Effector memory CD4-positive, alpha-beta T cell (primary cell): ENCODE measurements at regions not wholly inside any gene's neighbourhood (a gene's known extent, or its start where the extent isn't known, plus 50 kb on each side); places are given as distances from the start of the nearest gene placed in this dataset.

Experiments
- DNase-seq, 3 donors: peaks; one replicate each; pipeline ENCODE4 v3.0.0-alpha.2; 2020
- H3K27ac ChIP-seq: 2 replicates; pipeline ENCODE4 v1.7.0; 2013; ENCODE audit warnings: mild to moderate bottlenecking, low read length, moderate library complexity; ENCODE audit not compliant: insufficient read depth, poor library complexity, severe bottlenecking
- H3K27me3 ChIP-seq: replicated peaks from 2 replicates; pipeline ENCODE4 v1.7.0; 2013; ENCODE audit warnings: mild to moderate bottlenecking, low read length; ENCODE audit not compliant: insufficient read depth, control insufficient read depth, poor library complexity, severe bottlenecking
- H3K36me3 ChIP-seq: 2 replicates; pipeline ENCODE4 v1.7.0; 2013; ENCODE audit warnings: mild to moderate bottlenecking, low read length, moderate library complexity; ENCODE audit not compliant: control insufficient read depth, insufficient read depth
- H3K4me1 ChIP-seq: 2 replicates; pipeline ENCODE4 v1.7.0; 2013; ENCODE audit warnings: low read length, mild to moderate bottlenecking; ENCODE audit not compliant: control insufficient read depth, insufficient read depth, poor library complexity, severe bottlenecking
- H3K4me3 ChIP-seq: 2 replicates; pipeline ENCODE4 v1.7.0; 2013; ENCODE audit warnings: low read length, low read depth, mild to moderate bottlenecking; ENCODE audit not compliant: insufficient read depth, poor library complexity, severe bottlenecking
- H3K9me3 ChIP-seq: 2 replicates; pipeline ENCODE4 v1.7.0; 2013; ENCODE audit warnings: mild to moderate bottlenecking, low read length, moderate library complexity; ENCODE audit not compliant: control insufficient read depth

- no peak for DNase-seq
- Histone ChIP-seq H3K27ac (no peak overlapping the region), H3K4me1 (no peaks in the 10 kb centered on the region), H3K9me3 (no peaks in the 10 kb centered on the region), H3K27me3 (no peaks in the 10 kb centered on the region), H3K4me3 (no peak overlapping the region), H3K36me3 (no peaks in the 10 kb centered on the region)
Observed at GRCh38 chr5:101948615-101949014, 347.5 kb downstream of the SLCO4C1 start.

DNA sequence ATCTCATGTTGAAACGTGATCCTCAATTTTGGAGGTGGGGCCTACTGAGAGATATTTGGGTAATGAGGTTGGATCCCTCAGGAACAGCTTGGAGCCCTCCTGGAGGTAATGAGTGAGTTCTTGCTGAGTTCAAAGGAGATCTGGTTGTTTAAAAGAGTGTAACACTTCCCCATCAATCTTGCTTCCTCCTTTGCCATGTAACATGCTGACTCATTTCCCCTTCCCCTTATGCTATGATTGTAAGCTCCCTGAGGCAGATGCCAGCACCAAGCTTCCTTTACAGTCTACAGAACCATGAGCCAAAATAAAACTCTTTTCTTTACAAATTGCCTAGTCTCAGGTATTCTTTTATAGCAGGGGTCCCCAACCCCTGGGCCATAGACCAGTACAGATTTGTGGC is 352.3 kb downstream of the SLCO4C1 start:
- Histone ChIP-seq H3K4me1 (no peaks in the 10 kb centered on the region), H3K4me3 (no peak overlapping the region), H3K36me3 (no peaks in the 10 kb centered on the region), H3K27ac (no peak overlapping the region), H3K27me3 (no peaks in the 10 kb centered on the region), H3K9me3 (no peaks in the 10 kb centered on the region)
- DNase-seq: no peak

DNA sequence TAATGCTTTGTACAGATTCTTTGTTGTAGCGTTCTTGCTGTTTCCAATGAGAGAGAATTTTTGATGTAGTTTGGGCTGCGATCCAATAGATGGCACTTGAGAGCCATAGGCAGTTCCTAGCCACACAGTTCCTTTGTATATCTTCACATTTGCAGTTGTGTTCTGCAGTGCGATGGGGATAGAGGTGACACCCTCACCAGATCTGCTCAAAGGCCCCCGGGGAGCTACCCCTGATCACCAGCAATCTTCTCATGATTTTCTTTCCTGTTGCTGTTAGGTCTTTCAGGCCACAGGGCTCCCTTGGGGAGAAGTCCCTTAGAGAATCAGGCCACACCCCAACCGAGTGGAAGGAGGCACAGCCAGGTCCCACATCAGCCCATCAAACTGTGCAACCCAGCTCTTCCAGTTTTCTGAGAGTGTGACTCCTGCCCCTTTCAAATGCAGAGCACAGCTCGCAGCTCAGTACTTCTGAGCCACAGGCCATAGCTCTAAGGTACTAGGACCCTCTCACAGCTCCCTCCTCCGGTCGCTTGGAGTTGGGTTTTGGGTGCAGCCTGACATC is 353.7 kb downstream of the SLCO4C1 start:
- Histone ChIP-seq H3K27me3 (no peaks in the 10 kb centered on the region), H3K9me3 (no peaks in the 10 kb centered on the region), H3K27ac (no peak overlapping the region), H3K4me1 (no peaks in the 10 kb centered on the region), H3K4me3 (no peak overlapping the region), H3K36me3 (no peaks in the 10 kb centered on the region)
- no peak for DNase-seq

- no peaks in the 10 kb centered on the region for H3K36me3 ChIP-seq
- H3K27ac ChIP-seq: no peak overlapping the region
- no peaks in the 10 kb centered on the region for H3K4me1 ChIP-seq
- H3K27me3 ChIP-seq: no peaks in the 10 kb centered on the region
- DNase-seq: no peak
- H3K9me3 ChIP-seq: no peaks in the 10 kb centered on the region
- no peak overlapping the region for H3K4me3 ChIP-seq
Observed at GRCh38 chr5:101937041-101937440, 359.0 kb downstream of the SLCO4C1 start.

DNA sequence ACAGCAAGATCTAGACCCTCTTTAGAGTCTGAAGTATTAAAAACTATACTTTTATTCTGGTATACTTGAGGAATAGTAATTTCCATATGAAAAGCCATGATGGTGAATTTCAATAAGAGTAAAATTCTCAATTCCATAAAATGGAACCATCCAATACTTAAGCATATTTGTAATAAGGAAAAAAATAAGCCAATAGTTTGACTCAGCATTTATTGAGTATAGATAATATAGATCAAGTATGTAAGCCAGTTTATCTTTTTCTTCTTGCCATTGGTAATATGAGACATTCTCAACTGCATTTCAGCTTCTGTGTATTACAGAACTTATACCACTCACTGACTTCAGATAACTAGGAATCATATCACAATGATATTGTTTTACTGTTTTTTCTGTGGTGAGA is 361.0 kb downstream of the SLCO4C1 start:
- Histone ChIP-seq H3K27ac (no peak overlapping the region), H3K4me3 (no peak overlapping the region), H3K27me3 (no peaks in the 10 kb centered on the region), H3K4me1 (no peaks in the 10 kb centered on the region), H3K36me3 (no peaks in the 10 kb centered on the region), H3K9me3 (no peaks in the 10 kb centered on the region)
- DNase-seq: no peak

DNA sequence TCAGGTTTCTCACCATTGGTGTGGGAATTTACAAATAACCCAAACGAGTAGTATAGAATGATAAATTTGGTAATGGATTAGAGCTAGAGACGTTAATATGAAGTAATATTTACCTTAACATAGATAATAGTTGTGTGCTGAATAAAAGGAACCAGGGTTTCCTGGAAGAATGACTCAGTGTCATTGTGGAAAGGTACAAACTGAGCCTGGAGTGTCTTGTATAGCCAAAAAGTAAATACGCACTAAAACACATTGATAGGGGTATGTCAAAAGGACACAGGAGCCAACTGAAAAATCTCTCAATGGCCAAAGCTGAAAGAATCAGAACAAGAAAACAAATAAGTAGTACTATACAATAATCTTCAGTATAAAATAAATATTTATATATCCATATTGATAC is 363.5 kb downstream of the SLCO4C1 start:
- no peak for DNase-seq
- H3K4me3 ChIP-seq: no peak overlapping the region
- H3K27ac ChIP-seq: no peak overlapping the region
- H3K27me3 ChIP-seq: no peaks in the 10 kb centered on the region
- no peaks in the 10 kb centered on the region for H3K36me3 ChIP-seq
- H3K4me1 ChIP-seq: no peaks in the 10 kb centered on the region
- no peaks in the 10 kb centered on the region for H3K9me3 ChIP-seq

DNA sequence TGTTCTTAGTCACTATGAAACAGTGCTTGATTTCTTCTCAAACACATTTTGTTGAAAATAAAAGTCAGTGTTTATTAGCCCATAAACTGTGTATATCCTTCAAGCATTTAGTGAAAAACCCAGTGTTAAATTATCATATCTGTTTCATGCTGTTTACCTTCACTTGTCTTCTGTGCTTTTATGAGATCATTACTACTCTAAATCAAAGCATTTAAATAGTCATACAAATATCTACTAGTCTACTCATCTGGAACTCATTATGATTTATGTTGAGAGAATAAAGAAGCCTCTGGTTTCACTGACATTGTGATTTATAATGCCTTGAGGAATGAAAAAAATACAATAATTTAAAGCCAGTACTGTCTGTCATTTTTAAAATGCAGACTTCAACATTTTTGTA is 366.5 kb downstream of the SLCO4C1 start:
- Histone ChIP-seq H3K4me3 (no peak overlapping the region), H3K27ac (no peak overlapping the region), H3K4me1 (no peaks in the 10 kb centered on the region), H3K27me3 (no peaks in the 10 kb centered on the region), H3K9me3 (no peaks in the 10 kb centered on the region), H3K36me3 (no peaks in the 10 kb centered on the region)
- no peak for DNase-seq

- Histone ChIP-seq H3K27me3 (no peaks in the 10 kb centered on the region), H3K4me3 (no peak overlapping the region), H3K9me3 (no peaks in the 10 kb centered on the region), H3K4me1 (no peaks in the 10 kb centered on the region), H3K36me3 (no peaks in the 10 kb centered on the region), H3K27ac (no peak overlapping the region)
- DNase-seq: no peak
Observed at GRCh38 chr5:101917166-101917565, 378.9 kb downstream of the SLCO4C1 start.

GRCh38 chr5:101915554-101915953 is 380.5 kb downstream of the SLCO4C1 start:
- H3K4me3 ChIP-seq: no peak overlapping the region
- DNase-seq: no peak
- no peaks in the 10 kb centered on the region for H3K4me1 ChIP-seq
- no peaks in the 10 kb centered on the region for H3K27me3 ChIP-seq
- H3K27ac ChIP-seq: no peak overlapping the region
- H3K9me3 ChIP-seq: no peaks in the 10 kb centered on the region
- no peaks in the 10 kb centered on the region for H3K36me3 ChIP-seq

GRCh38 chr5:101904736-101905135 is 391.3 kb downstream of the SLCO4C1 start:
- Histone ChIP-seq H3K4me1 (no peaks in the 10 kb centered on the region), H3K4me3 (no peak overlapping the region), H3K27me3 (no peaks in the 10 kb centered on the region), H3K27ac (no peak overlapping the region), H3K36me3 (no peaks in the 10 kb centered on the region), H3K9me3 (no peaks in the 10 kb centered on the region)
- DNase-seq: no peak

DNA sequence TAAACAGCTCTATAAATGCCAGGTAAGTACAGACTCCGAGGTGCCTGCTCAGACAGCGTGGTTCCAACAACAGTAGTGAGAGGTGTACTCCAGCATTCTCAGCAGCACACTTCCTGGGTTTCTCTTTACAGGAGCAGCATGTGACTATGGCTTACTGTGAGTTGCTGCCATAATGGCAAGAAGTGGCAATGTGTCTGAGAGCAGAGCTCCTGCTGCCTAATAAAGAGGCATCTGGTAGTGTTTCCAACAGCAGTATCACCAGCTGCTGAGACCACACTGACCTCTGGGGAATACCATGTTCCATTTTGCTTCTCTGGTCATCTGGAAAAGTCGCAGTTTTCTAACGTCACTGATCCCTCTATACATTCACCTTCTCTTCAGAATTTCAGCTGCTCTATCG is 398.2 kb downstream of the SLCO4C1 start:
- DNase-seq: no peak
- Histone ChIP-seq H3K4me1 (no peaks in the 10 kb centered on the region), H3K27me3 (no peaks in the 10 kb centered on the region), H3K9me3 (no peaks in the 10 kb centered on the region), H3K4me3 (no peak overlapping the region), H3K27ac (no peak overlapping the region), H3K36me3 (no peaks in the 10 kb centered on the region)
